Ishikawa (cell line): ENCODE measurements at regions not wholly inside any gene's neighbourhood (a gene's known extent, or its start where the extent isn't known, plus 50 kb on each side); places are given as distances from the start of the nearest gene placed in this dataset.

Experiments used
- CEBPB ChIP-seq: IDR thresholded peaks from 2 replicates; pipeline ENCODE4 v1.6.1; 2012
- CREB1 ChIP-seq: IDR thresholded peaks from 2 replicates; pipeline ENCODE4 v1.6.1; 2012; ENCODE audit warnings: low read depth
- EGR1 ChIP-seq: IDR thresholded peaks from 2 replicates; pipeline ENCODE4 v1.6.1; 2012
- EP300 ChIP-seq: IDR thresholded peaks from 2 replicates; pipeline ENCODE4 v1.6.1; 2012; ENCODE audit warnings: borderline replicate concordance
- FOXM1 ChIP-seq: IDR thresholded peaks from 2 replicates; pipeline ENCODE4 v1.6.1; 2012; ENCODE audit warnings: low read depth, borderline replicate concordance
- NFIC ChIP-seq: IDR thresholded peaks from 2 replicates; pipeline ENCODE4 v1.6.1; 2012
- RAD21 ChIP-seq: IDR thresholded peaks from 2 replicates; pipeline ENCODE4 v1.6.1; 2012; ENCODE audit warnings: low read depth
- TAF1 ChIP-seq: IDR thresholded peaks from 2 replicates; pipeline ENCODE4 v1.6.1; 2012; ENCODE audit warnings: low read depth, mild to moderate bottlenecking
- TCF12 ChIP-seq: IDR thresholded peaks from 2 replicates; pipeline ENCODE4 v1.6.1; 2012; ENCODE audit warnings: low read depth
- TEAD4 ChIP-seq: IDR thresholded peaks from 2 replicates; pipeline ENCODE4 v1.6.1; 2012
- YY1 ChIP-seq: IDR thresholded peaks from 2 replicates; pipeline ENCODE4 v1.6.1; 2012; ENCODE audit warnings: low read depth
- ZBTB7A ChIP-seq: IDR thresholded peaks from 2 replicates; pipeline ENCODE4 v1.6.1; 2012; ENCODE audit warnings: low read depth
- TF ChIP-seq, protein P1 (sequence below): IDR thresholded peaks from 2 replicates; pipeline ENCODE4 v1.6.1; 2012; ENCODE audit warnings: low read depth, mild to moderate bottlenecking
- TF ChIP-seq, protein P2 (sequence below): IDR thresholded peaks from 2 replicates; pipeline ENCODE4 v1.6.1; 2012
- TF ChIP-seq, protein P3 (sequence below): IDR thresholded peaks from 2 replicates; pipeline ENCODE4 v1.6.1; 2012

DNA sequence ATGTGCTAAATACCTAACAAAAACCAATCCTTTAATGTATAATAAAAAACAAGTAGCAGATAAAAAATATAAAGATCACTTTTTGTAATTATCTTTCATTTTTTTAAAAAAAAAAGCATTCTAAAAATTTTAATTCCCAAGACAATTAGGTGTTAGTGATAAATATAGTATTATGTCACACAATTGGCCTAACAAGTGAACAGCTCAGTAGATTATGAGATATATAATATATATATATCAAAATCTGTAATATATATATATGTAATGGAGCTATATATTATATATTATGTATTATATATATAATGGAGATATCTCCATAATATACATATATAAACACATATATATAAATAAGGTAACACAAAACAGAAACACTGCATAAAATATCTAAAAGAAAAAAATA lies 1531.1 kb upstream of the MIR17HG start:
- TF ChIP-seq CEBPB, result no peak
- TF ChIP-seq, protein P1, sequence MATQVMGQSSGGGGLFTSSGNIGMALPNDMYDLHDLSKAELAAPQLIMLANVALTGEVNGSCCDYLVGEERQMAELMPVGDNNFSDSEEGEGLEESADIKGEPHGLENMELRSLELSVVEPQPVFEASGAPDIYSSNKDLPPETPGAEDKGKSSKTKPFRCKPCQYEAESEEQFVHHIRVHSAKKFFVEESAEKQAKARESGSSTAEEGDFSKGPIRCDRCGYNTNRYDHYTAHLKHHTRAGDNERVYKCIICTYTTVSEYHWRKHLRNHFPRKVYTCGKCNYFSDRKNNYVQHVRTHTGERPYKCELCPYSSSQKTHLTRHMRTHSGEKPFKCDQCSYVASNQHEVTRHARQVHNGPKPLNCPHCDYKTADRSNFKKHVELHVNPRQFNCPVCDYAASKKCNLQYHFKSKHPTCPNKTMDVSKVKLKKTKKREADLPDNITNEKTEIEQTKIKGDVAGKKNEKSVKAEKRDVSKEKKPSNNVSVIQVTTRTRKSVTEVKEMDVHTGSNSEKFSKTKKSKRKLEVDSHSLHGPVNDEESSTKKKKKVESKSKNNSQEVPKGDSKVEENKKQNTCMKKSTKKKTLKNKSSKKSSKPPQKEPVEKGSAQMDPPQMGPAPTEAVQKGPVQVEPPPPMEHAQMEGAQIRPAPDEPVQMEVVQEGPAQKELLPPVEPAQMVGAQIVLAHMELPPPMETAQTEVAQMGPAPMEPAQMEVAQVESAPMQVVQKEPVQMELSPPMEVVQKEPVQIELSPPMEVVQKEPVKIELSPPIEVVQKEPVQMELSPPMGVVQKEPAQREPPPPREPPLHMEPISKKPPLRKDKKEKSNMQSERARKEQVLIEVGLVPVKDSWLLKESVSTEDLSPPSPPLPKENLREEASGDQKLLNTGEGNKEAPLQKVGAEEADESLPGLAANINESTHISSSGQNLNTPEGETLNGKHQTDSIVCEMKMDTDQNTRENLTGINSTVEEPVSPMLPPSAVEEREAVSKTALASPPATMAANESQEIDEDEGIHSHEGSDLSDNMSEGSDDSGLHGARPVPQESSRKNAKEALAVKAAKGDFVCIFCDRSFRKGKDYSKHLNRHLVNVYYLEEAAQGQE, result no peak
- no peak for TF ChIP-seq ZBTB7A
- TF ChIP-seq, protein P2, sequence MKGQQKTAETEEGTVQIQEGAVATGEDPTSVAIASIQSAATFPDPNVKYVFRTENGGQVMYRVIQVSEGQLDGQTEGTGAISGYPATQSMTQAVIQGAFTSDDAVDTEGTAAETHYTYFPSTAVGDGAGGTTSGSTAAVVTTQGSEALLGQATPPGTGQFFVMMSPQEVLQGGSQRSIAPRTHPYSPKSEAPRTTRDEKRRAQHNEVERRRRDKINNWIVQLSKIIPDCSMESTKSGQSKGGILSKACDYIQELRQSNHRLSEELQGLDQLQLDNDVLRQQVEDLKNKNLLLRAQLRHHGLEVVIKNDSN, result no peak
- no peak for TF ChIP-seq TEAD4
- TF ChIP-seq, protein P3, sequence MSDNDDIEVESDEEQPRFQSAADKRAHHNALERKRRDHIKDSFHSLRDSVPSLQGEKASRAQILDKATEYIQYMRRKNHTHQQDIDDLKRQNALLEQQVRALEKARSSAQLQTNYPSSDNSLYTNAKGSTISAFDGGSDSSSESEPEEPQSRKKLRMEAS, result no peak
- TF ChIP-seq EGR1, result no peak
- TF ChIP-seq TAF1, result no peak
- TF ChIP-seq YY1, result no peak
- no peak for TF ChIP-seq NFIC
- TF ChIP-seq FOXM1, result no peak
- TF ChIP-seq EP300, result no peak
- no peak for TF ChIP-seq RAD21
- TF ChIP-seq TCF12, result no peak

DNA sequence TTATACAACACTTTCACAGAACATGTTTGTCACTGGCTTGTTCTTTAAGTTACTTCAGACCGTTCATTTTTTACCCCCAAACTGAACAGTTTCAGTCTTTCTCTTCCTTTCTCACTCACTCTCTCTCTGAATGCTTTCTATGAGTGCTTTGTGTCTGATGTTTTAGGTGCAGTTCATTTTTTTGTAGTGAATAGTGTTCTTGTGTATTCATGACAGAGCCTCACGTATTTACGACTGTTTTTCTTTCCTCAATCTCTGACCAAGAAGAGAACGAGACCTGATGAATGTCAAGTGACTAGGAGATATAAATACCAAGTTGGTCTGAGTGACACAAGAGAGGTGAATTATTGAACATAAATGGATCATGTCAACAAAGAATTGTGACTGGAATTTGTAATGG lies 1525.0 kb upstream of the MIR17HG start:
- TF ChIP-seq, protein P2, result no peak
- TF ChIP-seq FOXM1 (no peak), ZBTB7A (no peak), EGR1 (no peak), EP300 (no peak), YY1 (no peak), RAD21 (no peak), TEAD4 (no peak), CREB1 (no peak)
- TF ChIP-seq, protein P1, result no peak

DNA sequence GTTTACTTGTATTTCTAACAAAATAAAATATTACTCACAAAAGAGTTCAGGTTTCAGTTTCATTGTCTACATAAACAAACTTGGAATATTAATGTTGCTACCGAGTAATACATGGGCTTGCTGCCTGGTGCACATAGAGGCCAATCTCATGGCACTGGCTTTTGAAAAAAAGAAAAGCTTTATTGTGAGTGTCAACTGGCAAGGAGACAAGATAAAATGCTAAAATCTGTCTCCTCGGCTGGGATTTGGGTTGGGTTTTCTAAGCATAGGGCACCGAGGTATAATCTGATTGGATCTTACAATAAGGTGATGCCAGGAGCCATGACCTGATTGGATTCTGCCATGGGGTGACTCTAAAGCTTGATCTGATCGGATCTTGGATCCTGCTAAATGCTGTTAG lies 1519.9 kb upstream of the MIR17HG start:
- TF ChIP-seq, protein P1, result no peak
- no peak for TF ChIP-seq NFIC
- no peak for TF ChIP-seq TEAD4
- no peak for TF ChIP-seq CREB1
- TF ChIP-seq FOXM1, result no peak
- no peak for TF ChIP-seq RAD21
- TF ChIP-seq EGR1, result no peak
- TF ChIP-seq, protein P2, result no peak
- TF ChIP-seq YY1, result no peak
- TF ChIP-seq, protein P3, result no peak
- TF ChIP-seq EP300, result no peak
- no peak for TF ChIP-seq TCF12
- no peak for TF ChIP-seq TAF1

DNA sequence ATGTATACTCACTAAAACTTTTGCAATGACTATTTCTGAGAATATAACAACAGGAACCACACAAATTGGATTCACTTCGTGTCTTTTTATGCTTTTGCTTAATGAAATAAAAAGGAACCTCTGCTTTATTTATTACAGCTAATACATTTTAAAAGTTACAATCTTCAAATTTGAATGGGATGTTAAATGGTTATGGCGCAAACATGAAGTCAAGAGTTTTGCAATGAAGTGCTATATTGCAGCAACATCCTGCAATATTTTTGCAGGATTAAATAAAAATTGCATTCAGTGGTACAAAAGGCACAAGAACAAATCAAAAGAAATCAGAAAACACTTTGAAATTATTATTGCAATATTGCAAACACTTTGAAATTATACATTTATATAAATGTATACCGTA lies 1519.0 kb upstream of the MIR17HG start:
- no peak for TF ChIP-seq TEAD4
- no peak for TF ChIP-seq ZBTB7A
- TF ChIP-seq, protein P1, result no peak
- TF ChIP-seq EGR1, result no peak
- no peak for TF ChIP-seq NFIC
- TF ChIP-seq TCF12, result no peak
